Stomach (tissue), 8 donors: ENCODE measurements at regions not wholly inside any gene's neighbourhood (a gene's known extent, or its start where the extent isn't known, plus 50 kb on each side); places are given as distances from the start of the nearest gene placed in this dataset.

Source experiments
- DNase-seq, 2 donors: peaks; one replicate each; pipeline versions ENCODE4 v3.0.0 to v3.0.0-alpha.2; 2013 to 2019
- H3K27ac ChIP-seq, 5 donors: fragments of 200-600 bp in 4 of 5; sonication (generic) in 4 of 5; one replicate each; pipeline ENCODE4 v1.5.1; 2013 to 2019; ENCODE audit warnings: mild to moderate bottlenecking in 1 of 5, moderate library complexity in 1 of 5
- H3K27me3 ChIP-seq, 3 donors: fragments of 200-600 bp; sonication (generic); one replicate each; pipeline ENCODE4 v1.5.1; 2017 to 2019; ENCODE audit warnings: mixed run types in 1 of 3
- H3K36me3 ChIP-seq, 4 donors: fragments of 200-600 bp; sonication (generic); 1 replicate in 3 of 4; 2 replicates in 1 of 4; pipeline ENCODE4 v1.5.1; 2016 to 2019
- H3K4me1 ChIP-seq, 4 donors: fragments of 200-600 bp; sonication (generic); one replicate each; pipeline ENCODE4 v1.5.1; 2016 to 2019
- H3K4me3 ChIP-seq, 4 donors: fragments of 200-600 bp; sonication (generic) in 3 of 4; one replicate each; pipeline ENCODE4 v1.5.1; 2016 to 2019; ENCODE audit warnings: mild to moderate bottlenecking in 1 of 4
- H3K9me3 ChIP-seq, 4 donors: fragments of 200-600 bp; sonication (generic); one replicate each; pipeline ENCODE4 v1.5.1; 2016 to 2019
- EP300 ChIP-seq: sonication (generic); formaldehyde crosslinking; IDR thresholded peaks from one replicate; pipeline ENCODE4 v1.6.1; 2017; ENCODE audit warnings: antibody characterized with exemption
- POLR2A ChIP-seq, 4 donors: fragments of 450-650 bp; IDR thresholded peaks; one replicate each; pipeline ENCODE4 v1.6.1; 2016; ENCODE audit warnings: antibody characterized with exemption in 4 of 4, control low read depth in 2 of 4, mild to moderate bottlenecking in 1 of 4, moderate library complexity in 1 of 4
- POLR2AphosphoS5 ChIP-seq, 3 donors: sonication (generic); formaldehyde crosslinking; IDR thresholded peaks; one replicate each; pipeline ENCODE4 v1.6.1; 2016; ENCODE audit warnings: antibody characterized with exemption in 3 of 3
- WGBS, 5 donors: extraction: QIAGEN DNeasy Blood & Tissue Kit in 3 of 5; methylation state at CpG; one replicate each; pipeline versions ENCODE4 v1.1.5 to v1.1.7; 2013 to 2018; 5-methylcytosine and 5-hydroxymethylcytosine counted together
- intact Hi-C: fragments of 100-400 bp; cut with DNase I; formaldehyde crosslinking; loops from one replicate; pipeline ENCODE4 v1.15.1; 2023; ENCODE audit warnings: low total_unique reads
- TF ChIP-seq, protein P1 (sequence below), 7 experiments: fragments of 450-650 bp in 4 of 7; fragments of 200-600 bp in 3 of 7; sonication (generic) in 3 of 7; IDR thresholded peaks; one replicate each; pipeline ENCODE4 v1.5.1; 2016 to 2019; ENCODE audit warnings: antibody characterized with exemption in 7 of 7, control low read depth in 2 of 7, mild to moderate bottlenecking in 1 of 7
- donor health status: healthy with polysubstance abuse.
- donor health status: Bipolar disorder and iron deficiency.
- donor health status: healthy.

DNA sequence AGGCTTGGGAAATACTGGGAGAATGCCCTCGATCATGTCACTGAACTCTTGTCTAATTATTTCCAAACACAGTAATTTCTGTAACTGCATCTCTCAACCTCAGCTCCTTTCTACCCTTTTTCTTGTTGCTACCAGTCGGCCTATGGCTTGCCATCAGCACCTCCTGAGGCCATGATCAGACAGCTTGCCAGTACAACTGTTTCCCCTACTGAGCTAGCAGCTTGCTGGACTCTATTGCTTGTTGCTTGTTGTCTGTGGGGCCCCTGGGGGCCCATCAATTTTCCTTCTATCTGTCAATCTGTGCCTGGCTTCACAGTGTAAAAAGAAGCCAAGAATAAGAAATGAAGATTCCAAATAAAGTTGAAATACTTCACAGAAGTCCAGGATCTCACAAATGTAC lies 123.9 kb downstream of the OPN5 start:
- no peaks in the 10 kb centered on the region for H3K4me1 ChIP-seq
- H3K36me3 ChIP-seq = no peaks in the 10 kb centered on the region
- no peaks in the 10 kb centered on the region for H3K9me3 ChIP-seq
- no peaks in the 10 kb centered on the region for H3K27me3 ChIP-seq
- WGBS, 5 donors = 57 to 79% (median 66%) methylated on average over 2 of the region's 2 CpGs
- DNase-seq = no peak
- no peak for TF ChIP-seq EP300
- TF ChIP-seq, protein P1, sequence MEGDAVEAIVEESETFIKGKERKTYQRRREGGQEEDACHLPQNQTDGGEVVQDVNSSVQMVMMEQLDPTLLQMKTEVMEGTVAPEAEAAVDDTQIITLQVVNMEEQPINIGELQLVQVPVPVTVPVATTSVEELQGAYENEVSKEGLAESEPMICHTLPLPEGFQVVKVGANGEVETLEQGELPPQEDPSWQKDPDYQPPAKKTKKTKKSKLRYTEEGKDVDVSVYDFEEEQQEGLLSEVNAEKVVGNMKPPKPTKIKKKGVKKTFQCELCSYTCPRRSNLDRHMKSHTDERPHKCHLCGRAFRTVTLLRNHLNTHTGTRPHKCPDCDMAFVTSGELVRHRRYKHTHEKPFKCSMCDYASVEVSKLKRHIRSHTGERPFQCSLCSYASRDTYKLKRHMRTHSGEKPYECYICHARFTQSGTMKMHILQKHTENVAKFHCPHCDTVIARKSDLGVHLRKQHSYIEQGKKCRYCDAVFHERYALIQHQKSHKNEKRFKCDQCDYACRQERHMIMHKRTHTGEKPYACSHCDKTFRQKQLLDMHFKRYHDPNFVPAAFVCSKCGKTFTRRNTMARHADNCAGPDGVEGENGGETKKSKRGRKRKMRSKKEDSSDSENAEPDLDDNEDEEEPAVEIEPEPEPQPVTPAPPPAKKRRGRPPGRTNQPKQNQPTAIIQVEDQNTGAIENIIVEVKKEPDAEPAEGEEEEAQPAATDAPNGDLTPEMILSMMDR (IDR thresholded peaks at IDR 0.05) = no peak
- no peak for TF ChIP-seq POLR2A (IDR thresholded peaks at IDR 0.05)
- no peak for TF ChIP-seq POLR2AphosphoS5 (IDR thresholded peaks at IDR 0.05)
- intact Hi-C loops = no loop called here
- H3K4me3 ChIP-seq = no peak overlapping the region
- H3K27ac ChIP-seq = no peak overlapping the region

GRCh38 chr6:47897247-47897646 lies 115.4 kb downstream of the OPN5 start:
- WGBS, 5 donors = 68 to 90% (median 83%) methylated on average over 3 of the region's 3 CpGs
- DNase-seq = no peak
- no peak overlapping the region for H3K4me3 ChIP-seq

DNA sequence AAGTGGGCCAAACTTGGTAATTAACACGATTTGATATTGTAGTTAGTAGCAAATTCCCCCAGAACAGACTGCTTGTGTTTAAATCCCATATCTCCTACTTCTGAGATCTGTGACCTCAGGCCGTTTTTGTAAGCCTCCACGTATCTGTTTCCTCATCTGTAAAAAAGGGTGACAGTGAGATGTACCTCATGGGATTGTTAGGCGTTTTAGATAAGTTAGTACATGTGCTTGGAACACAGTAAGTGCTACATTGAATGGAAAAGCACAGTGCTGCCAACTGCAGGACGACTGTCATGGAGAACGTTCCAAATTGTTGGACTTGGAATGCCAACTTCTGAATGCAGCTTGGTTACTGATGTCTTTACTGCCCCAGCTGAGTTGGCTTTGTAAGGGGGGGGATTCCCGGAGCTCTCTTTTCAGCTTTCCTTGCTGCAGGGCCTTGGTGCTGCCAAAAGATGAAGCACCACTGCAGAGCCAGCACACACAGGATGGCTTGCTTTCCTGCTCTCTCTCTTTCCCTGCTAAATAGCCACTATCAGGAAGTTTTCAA lies 108.6 kb downstream of the OPN5 start:
- DNase-seq = no peak
- H3K36me3 ChIP-seq = no peaks in the 10 kb centered on the region
- H3K4me1 ChIP-seq = no peaks in the 10 kb centered on the region
- no peaks in the 10 kb centered on the region for H3K27me3 ChIP-seq
- no peak overlapping the region for H3K27ac ChIP-seq
- no peak for TF ChIP-seq POLR2A (IDR thresholded peaks at IDR 0.05)
- TF ChIP-seq, protein P1 (IDR thresholded peaks at IDR 0.05) = no peak
- TF ChIP-seq POLR2AphosphoS5 (IDR thresholded peaks at IDR 0.05) = no peak
- no peak for TF ChIP-seq EP300
- no peaks in the 10 kb centered on the region for H3K9me3 ChIP-seq
- intact Hi-C loops = no loop called here
- WGBS, 5 donors = 68 to 81% (median 76%) methylated on average over 7 of the region's 7 CpGs
- H3K4me3 ChIP-seq = no peak overlapping the region

More at GRCh38 chr6:47897247-47897646, 115.4 kb downstream of the OPN5 start:
- no peak for TF ChIP-seq POLR2AphosphoS5 (IDR thresholded peaks at IDR 0.05)
- TF ChIP-seq, protein P1 (IDR thresholded peaks at IDR 0.05) = no peak
- no peak for TF ChIP-seq EP300
- TF ChIP-seq POLR2A (IDR thresholded peaks at IDR 0.05) = no peak
- intact Hi-C loops = no loop called here
- H3K4me1 ChIP-seq = no peaks in the 10 kb centered on the region
- H3K27ac ChIP-seq = no peak overlapping the region
- H3K27me3 ChIP-seq = no peaks in the 10 kb centered on the region
- H3K9me3 ChIP-seq = no peaks in the 10 kb centered on the region
- no peaks in the 10 kb centered on the region for H3K36me3 ChIP-seq

DNA sequence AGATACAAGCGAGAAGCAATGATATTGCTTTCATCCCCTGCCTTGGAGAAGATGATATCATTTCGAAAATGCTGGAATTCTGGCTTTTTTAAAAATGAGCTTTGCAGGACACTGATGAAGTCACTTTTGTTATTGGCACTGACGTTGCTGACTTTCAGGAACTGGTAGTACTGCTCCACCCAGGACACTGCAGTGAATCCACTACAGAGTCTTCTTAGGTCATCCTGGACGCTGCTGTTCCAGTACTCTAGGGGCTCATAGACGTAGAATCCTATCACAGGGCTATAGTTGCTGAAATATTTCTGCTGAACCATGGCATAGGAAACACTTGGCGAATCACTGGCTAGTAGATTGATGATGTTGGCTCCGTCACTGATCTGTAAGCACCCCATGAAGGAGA lies 97.2 kb downstream of the OPN5 start:
- 75 to 88% (median 79%) methylated on average over 7 of the region's 7 CpGs for WGBS, 5 donors
- H3K4me1 ChIP-seq = no peaks in the 10 kb centered on the region
- TF ChIP-seq EP300 (no peak), POLR2A (IDR thresholded peaks at IDR 0.05) (no peak), POLR2AphosphoS5 (IDR thresholded peaks at IDR 0.05) (no peak)
- TF ChIP-seq, protein P1 (IDR thresholded peaks at IDR 0.05) = no peak
- H3K9me3 ChIP-seq = no peaks in the 10 kb centered on the region
- DNase-seq = no peak
- no peaks in the 10 kb centered on the region for H3K36me3 ChIP-seq
- H3K27ac ChIP-seq = no peak overlapping the region
- H3K27me3 ChIP-seq = no peaks in the 10 kb centered on the region
- H3K4me3 ChIP-seq = no peak overlapping the region
- intact Hi-C loops = no loop called here
